ENCODE measurements at regions not wholly inside any gene's neighbourhood (a gene's known extent, or its start where the extent isn't known, plus 50 kb on each side); places are given as distances from the start of the nearest gene placed in this dataset.
A peak's percentile ranks its signal among the peaks of the same experiment; 100 is the strongest.
"Not testable (repeated sequence)": the region's sequence is repeated elsewhere in the genome, so short reads cannot be mapped to it uniquely, and the experiment has no call there.

GRCh38 chr3:8317661-8318649 lies 183.7 kb upstream of the LMCD1 start:
- DNase-seq = no peak

- no peak for DNase-seq
Observed at GRCh38 chr3:8319935-8320634, 181.5 kb upstream of the LMCD1 start.

- DNase-seq = no peak
Observed at GRCh38 chr3:8320711-8321458, 180.7 kb upstream of the LMCD1 start.

GRCh38 chr3:8324747-8325146 lies 176.9 kb upstream of the LMCD1 start:
- DNase-seq = peak; percentile 53 to 69

- DNase-seq = no peak
Observed at GRCh38 chr3:8325306-8325705, 176.3 kb upstream of the LMCD1 start.

GRCh38 chr3:8325833-8326232 lies 175.8 kb upstream of the LMCD1 start:
- DNase-seq = not testable (repeated sequence)

- no peak for DNase-seq
Observed at GRCh38 chr3:8327739-8328138, 173.9 kb upstream of the LMCD1 start.

GRCh38 chr3:8328967-8329366 lies 172.7 kb upstream of the LMCD1 start:
- peak in 1 of 2 donors; percentile 20 for DNase-seq

GRCh38 chr3:8329598-8329997 lies 172.0 kb upstream of the LMCD1 start:
- no peak for DNase-seq

GRCh38 chr3:8336456-8336855 lies 165.2 kb upstream of the LMCD1 start:
- no peak for DNase-seq

- no peak for DNase-seq
Observed at GRCh38 chr3:8338424-8338823, 163.2 kb upstream of the LMCD1 start.

- no peak for DNase-seq
Observed at GRCh38 chr3:8341821-8342247, 159.8 kb upstream of the LMCD1 start.

GRCh38 chr3:8343058-8343457 lies 158.6 kb upstream of the LMCD1 start:
- DNase-seq = no peak

- DNase-seq = no peak
Observed at GRCh38 chr3:8345398-8345797, 156.2 kb upstream of the LMCD1 start.

- DNase-seq = no peak
Observed at GRCh38 chr3:8348076-8348475, 153.5 kb upstream of the LMCD1 start.

- no peak for DNase-seq
Observed at GRCh38 chr3:8352475-8352874, 149.1 kb upstream of the LMCD1 start.

GRCh38 chr3:8353364-8353763 lies 148.3 kb upstream of the LMCD1 start:
- DNase-seq = no peak

- DNase-seq = no peak
Observed at GRCh38 chr3:8355346-8355745, 146.3 kb upstream of the LMCD1 start.

GRCh38 chr3:8356066-8356465 lies 145.6 kb upstream of the LMCD1 start:
- not testable (repeated sequence) for DNase-seq

- no peak for DNase-seq
Observed at GRCh38 chr3:8357859-8358258, 143.8 kb upstream of the LMCD1 start.

GRCh38 chr3:8359133-8359532 lies 142.5 kb upstream of the LMCD1 start:
- no peak for DNase-seq

GRCh38 chr3:8363200-8363599 lies 138.4 kb upstream of the LMCD1 start:
- no peak for DNase-seq

- no peak for DNase-seq
Observed at GRCh38 chr3:8365541-8365940, 136.1 kb upstream of the LMCD1 start.

All from CD4-positive, alpha-beta T cell treated with Interleukin-4 for 1 hour (primary cell).